HFFc6 (cell line): ENCODE measurements at regions not wholly inside any gene's neighbourhood (a gene's known extent, or its start where the extent isn't known, plus 50 kb on each side); places are given as distances from the start of the nearest gene placed in this dataset.

Source experiments
- DNase-seq: peaks from one replicate; pipeline ENCODE4 v3.0.0-alpha.2; 2018
- H3K27ac Mint-ChIP-seq: 2 replicates; pipeline ENCODE4 v1.8.0; 2020; ENCODE audit warnings: mild to moderate bottlenecking, mixed read lengths
- H3K27me3 Mint-ChIP-seq: 2 replicates; pipeline ENCODE4 v1.8.0; 2021; ENCODE audit warnings: mild to moderate bottlenecking, moderate library complexity, mixed read lengths; ENCODE audit not compliant: insufficient read depth
- H3K36me3 Mint-ChIP-seq: 2 replicates; pipeline ENCODE4 v1.8.0; 2021; ENCODE audit warnings: low read depth, mixed read lengths
- H3K4me1 Mint-ChIP-seq: 2 replicates; pipeline ENCODE4 v1.8.0; 2020; ENCODE audit warnings: low read depth, mixed read lengths
- H3K4me3 Mint-ChIP-seq: 2 replicates; pipeline ENCODE4 v1.8.0; 2020; ENCODE audit warnings: mild to moderate bottlenecking, moderate library complexity, mixed read lengths
- H3K9me3 Mint-ChIP-seq: 2 replicates; pipeline ENCODE4 v1.8.0; 2020; ENCODE audit warnings: mild to moderate bottlenecking, mixed read lengths
- TF ChIP-seq, protein P1 (sequence below): fragments of 200-600 bp; sonication (generic); IDR thresholded peaks from 2 replicates; pipeline ENCODE4 v1.5.0; 2021; ENCODE audit warnings: antibody characterized with exemption, mild to moderate bottlenecking

GRCh38 chr6:27132532-27133280, 114.8 kb upstream of the PRSS16 start:
- Mint-ChIP-seq H3K27me3 (no peaks in the 10 kb centered on the region; the same call in 1 of the 2 replicates), H3K9me3 (no peaks in the 10 kb centered on the region), H3K27ac (no peak overlapping the region), H3K4me3 (no peak overlapping the region), H3K4me1 (peaks cover 42% of the 10 kb centered on the region), H3K36me3 (no peaks in the 10 kb centered on the region; the same call in 1 of the 2 replicates)
- peak; percentile 100 for DNase-seq
- TF ChIP-seq, protein P1, sequence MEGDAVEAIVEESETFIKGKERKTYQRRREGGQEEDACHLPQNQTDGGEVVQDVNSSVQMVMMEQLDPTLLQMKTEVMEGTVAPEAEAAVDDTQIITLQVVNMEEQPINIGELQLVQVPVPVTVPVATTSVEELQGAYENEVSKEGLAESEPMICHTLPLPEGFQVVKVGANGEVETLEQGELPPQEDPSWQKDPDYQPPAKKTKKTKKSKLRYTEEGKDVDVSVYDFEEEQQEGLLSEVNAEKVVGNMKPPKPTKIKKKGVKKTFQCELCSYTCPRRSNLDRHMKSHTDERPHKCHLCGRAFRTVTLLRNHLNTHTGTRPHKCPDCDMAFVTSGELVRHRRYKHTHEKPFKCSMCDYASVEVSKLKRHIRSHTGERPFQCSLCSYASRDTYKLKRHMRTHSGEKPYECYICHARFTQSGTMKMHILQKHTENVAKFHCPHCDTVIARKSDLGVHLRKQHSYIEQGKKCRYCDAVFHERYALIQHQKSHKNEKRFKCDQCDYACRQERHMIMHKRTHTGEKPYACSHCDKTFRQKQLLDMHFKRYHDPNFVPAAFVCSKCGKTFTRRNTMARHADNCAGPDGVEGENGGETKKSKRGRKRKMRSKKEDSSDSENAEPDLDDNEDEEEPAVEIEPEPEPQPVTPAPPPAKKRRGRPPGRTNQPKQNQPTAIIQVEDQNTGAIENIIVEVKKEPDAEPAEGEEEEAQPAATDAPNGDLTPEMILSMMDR: no peak

DNA sequence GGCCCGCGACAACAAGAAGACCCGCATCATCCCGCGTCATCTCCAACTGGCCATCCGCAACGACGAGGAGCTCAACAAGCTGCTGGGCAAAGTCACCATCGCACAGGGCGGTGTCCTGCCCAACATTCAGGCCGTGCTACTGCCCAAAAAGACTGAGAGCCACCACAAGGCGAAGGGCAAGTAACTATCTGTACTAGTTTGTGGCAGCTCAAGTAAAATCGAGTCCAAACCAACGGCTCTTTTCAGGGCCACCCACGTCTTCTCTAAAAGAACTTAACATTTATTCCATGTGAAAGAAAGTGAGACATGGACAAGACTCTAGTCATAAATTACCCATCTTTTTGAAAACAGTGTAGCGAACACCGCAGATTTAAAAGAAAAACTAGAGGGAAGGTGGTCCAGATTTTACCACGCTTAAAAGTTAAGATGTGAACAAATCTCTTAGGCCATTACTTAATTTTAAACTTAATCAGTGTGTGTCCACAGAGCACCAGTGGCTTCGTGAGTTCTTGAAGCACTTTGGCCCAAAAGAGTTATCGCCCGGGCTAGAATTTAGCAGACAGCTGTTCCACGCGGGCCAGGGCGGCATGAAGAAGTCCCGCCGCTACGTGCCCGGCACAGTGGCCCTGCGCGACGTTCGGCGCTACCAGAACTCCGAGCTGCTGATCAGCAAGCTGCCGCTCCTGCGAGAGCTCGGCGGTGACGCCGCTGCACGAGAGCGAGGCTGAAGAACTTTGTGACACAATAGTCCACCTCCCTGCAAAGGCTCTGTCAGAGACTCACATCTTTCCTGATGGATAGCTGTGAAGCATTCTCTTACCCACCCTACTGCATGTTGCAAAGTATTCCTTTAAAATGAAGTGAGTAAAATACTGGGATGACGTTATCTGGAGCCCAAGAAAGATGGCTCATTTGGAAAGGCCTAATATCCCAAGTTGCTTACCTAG, 113.9 kb upstream of the PRSS16 start:
- peak; percentile 85 for DNase-seq
- Mint-ChIP-seq H3K27me3 (no peaks in the 10 kb centered on the region; the same call in 1 of the 2 replicates), H3K36me3 (no peaks in the 10 kb centered on the region; the same call in 1 of the 2 replicates), H3K27ac (no peak overlapping the region), H3K9me3 (no peaks in the 10 kb centered on the region), H3K4me3 (no peak overlapping the region), H3K4me1 (peaks cover 45% of the 10 kb centered on the region)
- TF ChIP-seq, protein P1: no peak

- Mint-ChIP-seq H3K27ac (peak overlapping the region; percentile 57; the same call in 1 of the 2 replicates), H3K36me3 (no peaks in the 10 kb centered on the region; the same call in 1 of the 2 replicates), H3K27me3 (no peaks in the 10 kb centered on the region; the same call in 1 of the 2 replicates), H3K4me3 (peak overlapping the region; percentile 17; the same call in 1 of the 2 replicates), H3K4me1 (peaks cover 50% of the 10 kb centered on the region), H3K9me3 (no peaks in the 10 kb centered on the region)
- DNase-seq: no peak
- TF ChIP-seq, protein P1: no peak
These were observed 112.3 kb upstream of the PRSS16 start for GRCh38 chr6:27135087-27135657.

- no peak overlapping the region for H3K27ac Mint-ChIP-seq
- H3K4me1 Mint-ChIP-seq: peaks cover 48% of the 10 kb centered on the region
- no peaks in the 10 kb centered on the region; the same call in 1 of the 2 replicates for H3K27me3 Mint-ChIP-seq
- H3K9me3 Mint-ChIP-seq: no peaks in the 10 kb centered on the region
- no peak overlapping the region for H3K4me3 Mint-ChIP-seq
- TF ChIP-seq, protein P1: no peak
- no peaks in the 10 kb centered on the region; the same call in 1 of the 2 replicates for H3K36me3 Mint-ChIP-seq
- DNase-seq: no peak
These were observed 111.3 kb upstream of the PRSS16 start for GRCh38 chr6:27136077-27136644.
